SU-DHL-6 (cell line): ENCODE measurements at regions not wholly inside any gene's neighbourhood (a gene's known extent, or its start where the extent isn't known, plus 50 kb on each side); places are given as distances from the start of the nearest gene placed in this dataset.

Source experiments
- EZH2phosphoT487 ChIP-seq: fragments of 200-600 bp; sonication (generic), shearing (Covaris generic); conservative IDR thresholded peaks from 2 replicates; pipeline ENCODE4 v1.6.1; 2018; ENCODE audit warnings: mild to moderate bottlenecking, antibody characterized with exemption, low read length, moderate library complexity, mixed read lengths
- TF ChIP-seq, protein P1 (sequence below): fragments of 200-600 bp; sonication (generic); IDR thresholded peaks from one replicate; pipeline ENCODE4 v1.5.1; 2017; ENCODE audit warnings: antibody characterized with exemption, mild to moderate bottlenecking, low read length, moderate library complexity; ENCODE audit not compliant: insufficient read depth, poor library complexity, severe bottlenecking

DNA sequence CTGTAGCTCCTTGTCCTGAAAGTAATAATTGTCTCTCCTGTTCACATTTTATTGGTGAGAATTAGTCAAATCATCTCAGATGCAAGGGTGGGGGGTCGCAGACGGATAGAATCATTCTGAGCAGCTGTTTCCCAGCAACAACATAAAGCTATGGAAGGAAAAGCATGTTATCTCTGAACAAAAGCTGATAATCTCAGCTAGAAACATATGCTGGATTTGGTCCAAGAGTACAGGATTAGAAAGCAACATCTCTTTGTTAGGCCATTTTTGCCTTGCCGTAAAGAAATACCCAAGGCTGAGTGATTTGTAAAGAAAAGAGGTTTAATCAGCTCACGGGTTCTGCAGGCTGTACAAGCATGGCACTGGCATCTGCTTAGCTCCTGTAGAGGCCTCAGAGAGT lies 472.8 kb upstream of the BOD1L1 start:
- TF ChIP-seq, protein P1, sequence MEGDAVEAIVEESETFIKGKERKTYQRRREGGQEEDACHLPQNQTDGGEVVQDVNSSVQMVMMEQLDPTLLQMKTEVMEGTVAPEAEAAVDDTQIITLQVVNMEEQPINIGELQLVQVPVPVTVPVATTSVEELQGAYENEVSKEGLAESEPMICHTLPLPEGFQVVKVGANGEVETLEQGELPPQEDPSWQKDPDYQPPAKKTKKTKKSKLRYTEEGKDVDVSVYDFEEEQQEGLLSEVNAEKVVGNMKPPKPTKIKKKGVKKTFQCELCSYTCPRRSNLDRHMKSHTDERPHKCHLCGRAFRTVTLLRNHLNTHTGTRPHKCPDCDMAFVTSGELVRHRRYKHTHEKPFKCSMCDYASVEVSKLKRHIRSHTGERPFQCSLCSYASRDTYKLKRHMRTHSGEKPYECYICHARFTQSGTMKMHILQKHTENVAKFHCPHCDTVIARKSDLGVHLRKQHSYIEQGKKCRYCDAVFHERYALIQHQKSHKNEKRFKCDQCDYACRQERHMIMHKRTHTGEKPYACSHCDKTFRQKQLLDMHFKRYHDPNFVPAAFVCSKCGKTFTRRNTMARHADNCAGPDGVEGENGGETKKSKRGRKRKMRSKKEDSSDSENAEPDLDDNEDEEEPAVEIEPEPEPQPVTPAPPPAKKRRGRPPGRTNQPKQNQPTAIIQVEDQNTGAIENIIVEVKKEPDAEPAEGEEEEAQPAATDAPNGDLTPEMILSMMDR, result no peak
- TF ChIP-seq EZH2phosphoT487, result no peak
